ENCODE measurements at regions not wholly inside any gene's neighbourhood (a gene's known extent, or its start where the extent isn't known, plus 50 kb on each side); places are given as distances from the start of the nearest gene placed in this dataset.

GRCh38 chr9:16099732-16100536 is 547.1 kb downstream of the CCDC171 start:
- DNase-seq: no peak

GRCh38 chr9:16100537-16101091 is 547.8 kb downstream of the CCDC171 start:
- peak; percentile 22 for DNase-seq

GRCh38 chr9:16102154-16102553 is 549.3 kb downstream of the CCDC171 start:
- DNase-seq: peak; percentile 30

GRCh38 chr9:16103620-16104397 is 551.0 kb downstream of the CCDC171 start:
- DNase-seq: peak; percentile 59

- no peak for DNase-seq
These were observed 552.6 kb downstream of the CCDC171 start for GRCh38 chr9:16105168-16106020.

- peak; percentile 34 for DNase-seq
These were observed 553.3 kb downstream of the CCDC171 start for GRCh38 chr9:16106021-16106571.

GRCh38 chr9:16112116-16112515 is 559.3 kb downstream of the CCDC171 start:
- DNase-seq: no peak

- no peak for DNase-seq
These were observed 563.2 kb downstream of the CCDC171 start for GRCh38 chr9:16115994-16116393.

GRCh38 chr9:16118043-16118442 is 565.2 kb downstream of the CCDC171 start:
- no peak for DNase-seq

GRCh38 chr9:16119261-16120230 is 566.7 kb downstream of the CCDC171 start:
- no peak for DNase-seq

- DNase-seq: no peak
These were observed 567.4 kb downstream of the CCDC171 start for GRCh38 chr9:16120231-16120641.

GRCh38 chr9:16120727-16121126 is 567.9 kb downstream of the CCDC171 start:
- no peak for DNase-seq

- no peak for DNase-seq
These were observed 568.3 kb downstream of the CCDC171 start for GRCh38 chr9:16121168-16121567.

GRCh38 chr9:16121601-16122286 is 568.9 kb downstream of the CCDC171 start:
- DNase-seq: no peak

- DNase-seq: no peak
These were observed 572.8 kb downstream of the CCDC171 start for GRCh38 chr9:16125629-16126028.

- no peak for DNase-seq
These were observed 573.2 kb downstream of the CCDC171 start for GRCh38 chr9:16126042-16126441.

GRCh38 chr9:16128003-16128402 is 575.2 kb downstream of the CCDC171 start:
- no peak for DNase-seq

- no peak for DNase-seq
These were observed 578.4 kb downstream of the CCDC171 start for GRCh38 chr9:16131264-16131663.

GRCh38 chr9:16132513-16132912 is 579.7 kb downstream of the CCDC171 start:
- no peak for DNase-seq

- no peak for DNase-seq
These were observed 580.2 kb downstream of the CCDC171 start for GRCh38 chr9:16133032-16133431.

Data from right kidney (tissue), 1 donor.